Right forelimb (tissue), 1 donor: ENCODE measurements at regions not wholly inside any gene's neighbourhood (a gene's known extent, or its start where the extent isn't known, plus 50 kb on each side); places are given as distances from the start of the nearest gene placed in this dataset.
A peak's percentile ranks its signal among the peaks of the same experiment; 100 is the strongest.

Source experiments
- DNase-seq: peaks from one replicate; pipeline ENCODE4 v3.0.0-alpha.2; 2018

- peak; percentile 75 for DNase-seq
These were observed 1561.5 kb downstream of the MRPL39 start for GRCh38 chr21:24045775-24046215.

- no peak for DNase-seq
These were observed 1561.9 kb downstream of the MRPL39 start for GRCh38 chr21:24045373-24045772.

- no peak for DNase-seq
These were observed 1564.6 kb downstream of the MRPL39 start for GRCh38 chr21:24042687-24043086.

GRCh38 chr21:24032709-24033232, 1574.5 kb downstream of the MRPL39 start:
- DNase-seq = no peak

- no peak for DNase-seq
These were observed 1579.9 kb downstream of the MRPL39 start for GRCh38 chr21:24027396-24027795.

- DNase-seq = no peak
These were observed 1582.2 kb downstream of the MRPL39 start for GRCh38 chr21:24025101-24025500.

GRCh38 chr21:24023936-24024335, 1583.3 kb downstream of the MRPL39 start:
- DNase-seq = no peak

- no peak for DNase-seq
These were observed 1583.9 kb downstream of the MRPL39 start for GRCh38 chr21:24023402-24023801.

GRCh38 chr21:24014381-24014780, 1592.9 kb downstream of the MRPL39 start:
- DNase-seq = no peak

- DNase-seq = no peak
These were observed 1596.2 kb downstream of the MRPL39 start for GRCh38 chr21:24011087-24011486.

- no peak for DNase-seq
These were observed 1599.7 kb downstream of the MRPL39 start for GRCh38 chr21:24007592-24007991.

- DNase-seq = no peak
These were observed 1620.3 kb downstream of the MRPL39 start for GRCh38 chr21:23986987-23987386.

- DNase-seq = no peak
These were observed 1621.1 kb downstream of the MRPL39 start for GRCh38 chr21:23986214-23986613.

GRCh38 chr21:23982546-23982945, 1624.7 kb downstream of the MRPL39 start:
- DNase-seq = no peak

- no peak for DNase-seq
These were observed 1629.3 kb downstream of the MRPL39 start for GRCh38 chr21:23977971-23978370.

- DNase-seq = no peak
These were observed 1638.3 kb downstream of the MRPL39 start for GRCh38 chr21:23968722-23969647.

- DNase-seq = no peak
These were observed 1639.3 kb downstream of the MRPL39 start for GRCh38 chr21:23968008-23968407.

- DNase-seq = no peak
These were observed 1643.8 kb downstream of the MRPL39 start for GRCh38 chr21:23963454-23963853.

- no peak for DNase-seq
These were observed 1646.5 kb downstream of the MRPL39 start for GRCh38 chr21:23960769-23961168.

GRCh38 chr21:23955135-23955843, 1652.0 kb downstream of the MRPL39 start:
- no peak for DNase-seq

GRCh38 chr21:23952269-23952668, 1655.0 kb downstream of the MRPL39 start:
- DNase-seq = no peak

- no peak for DNase-seq
These were observed 1656.0 kb downstream of the MRPL39 start for GRCh38 chr21:23951251-23951650.

GRCh38 chr21:23950344-23950743, 1656.9 kb downstream of the MRPL39 start:
- no peak for DNase-seq

- no peak for DNase-seq
These were observed 1657.8 kb downstream of the MRPL39 start for GRCh38 chr21:23949493-23949892.
